GM12878 (cell line): ENCODE measurements at regions not wholly inside any gene's neighbourhood (a gene's known extent, or its start where the extent isn't known, plus 50 kb on each side); places are given as distances from the start of the nearest gene placed in this dataset.

ENCODE experiments used
- ATAC-seq: fragments of 200-7000 bp; cut with Tn5 transposase; 3 replicates; pipeline ENCODE4 v1.9.1; 2020; ENCODE audit warnings: mild to moderate bottlenecking, moderate library complexity
- BruUV-seq: library from RNA; stranded (reverse); fragments of 400-500 nt; replicated peaks from 2 replicates; lab custom pipeline; 2021; lab: Mats Ljungman, UMichigan
- CTCF ChIA-PET: fragments of 300-600 bp; sonication (Branson Sonifier 250); formaldehyde crosslinking; extraction: SDS; loops from one replicate; lab custom pipeline; 2021; ENCODE audit warnings: inconsistent platforms; lab: Yijun Ruan, JAX
- POLR2A ChIA-PET: fragments of 350-600 bp; formaldehyde crosslinking; extraction: SDS; loops from one replicate; lab custom pipeline; 2021; ENCODE audit warnings: inconsistent platforms; lab: Charles Lee
- RAD21 ChIA-PET: fragments of 300-600 bp; sonication (Branson Sonifier 250); formaldehyde crosslinking; loops from one replicate; lab custom pipeline; 2023; ENCODE audit warnings: antibody characterized with exemption; ENCODE audit not compliant: unreplicated experiment; lab: Charles Lee
- SMC1A ChIA-PET: fragments of 300-600 bp; sonication (Branson Sonifier 250); formaldehyde crosslinking; loops from one replicate; lab custom pipeline; 2023; ENCODE audit not compliant: unreplicated experiment, uncharacterized antibody; lab: Charles Lee
- DNase-seq: peaks from one replicate; pipeline ENCODE4 v3.0.0-alpha.2; 2011; ENCODE audit warnings: low read depth, low spot score
- FAIRE-seq: peaks from 3 replicates; lab custom pipeline; 2011; peaks lifted over from hg19 to GRCh38; lab: Jason Lieb, UNC
- H2AFZ ChIP-seq: 2 replicates; pipeline ENCODE4 v1.6.0; 2011; ENCODE audit warnings: low read depth, low read length, control low read depth; ENCODE audit not compliant: control insufficient read depth
- H3K27ac ChIP-seq: 2 replicates; pipeline ENCODE4 v1.5.1; 2011; ENCODE audit warnings: control low read depth; ENCODE audit not compliant: control insufficient read depth, insufficient read depth
- H3K27me3 ChIP-seq, 2 experiments: replicated peaks in 1 of 2; 2 replicates each; pipeline versions ENCODE4 v1.6.0 to v1.6.1; 2011; ENCODE audit warnings: low read length in 1 of 2; ENCODE audit not compliant: control insufficient read depth in 2 of 2, insufficient read depth in 2 of 2
- H3K36me3 ChIP-seq, 2 experiments: 2 replicates each; pipeline ENCODE4 v1.5.1; 2011; ENCODE audit warnings: low read length in 1 of 2; ENCODE audit not compliant: control insufficient read depth in 2 of 2, insufficient read depth in 2 of 2
- H3K4me1 ChIP-seq: 2 replicates; pipeline ENCODE4 v1.6.1; 2011; ENCODE audit warnings: mild to moderate bottlenecking, low read length, moderate library complexity, mixed read lengths; ENCODE audit not compliant: control insufficient read depth, insufficient read depth
- H3K4me2 ChIP-seq: 2 replicates; pipeline ENCODE4 v1.6.0; 2011; ENCODE audit warnings: control low read depth; ENCODE audit not compliant: control insufficient read depth, insufficient read depth
- H3K4me3 ChIP-seq: fragments of 200-600 bp; sonication (generic); 2 replicates; pipeline ENCODE4 v1.5.1; 2016
- H3K79me2 ChIP-seq: 2 replicates; pipeline ENCODE4 v1.6.0; 2011; ENCODE audit warnings: low read length; ENCODE audit not compliant: control insufficient read depth, insufficient read depth
- H3K9ac ChIP-seq: 2 replicates; pipeline ENCODE4 v1.8.0; 2011; ENCODE audit warnings: low read length, control low read depth, mixed read lengths; ENCODE audit not compliant: control insufficient read depth, insufficient read depth
- H3K9me3 ChIP-seq: replicated peaks from 3 replicates; pipeline ENCODE4 v1.5.1; 2011; ENCODE audit warnings: mild to moderate bottlenecking, low read length; ENCODE audit not compliant: control insufficient read depth, insufficient read depth
- H4K20me1 ChIP-seq: 2 replicates; pipeline ENCODE4 v1.6.0; 2011; ENCODE audit not compliant: control insufficient read depth, insufficient read depth
- ATF3 ChIP-seq: IDR thresholded peaks from 2 replicates; pipeline ENCODE4 v1.6.1; 2011; ENCODE audit warnings: low read depth, mild to moderate bottlenecking, low read length, moderate library complexity, borderline replicate concordance; ENCODE audit errors: extremely low read depth
- BCLAF1 ChIP-seq: fragments of 450-650 bp; IDR thresholded peaks from 2 replicates; pipeline ENCODE4 v1.6.1; 2017; ENCODE audit warnings: antibody characterized with exemption, mild to moderate bottlenecking, moderate library complexity
- CTCF ChIP-seq, 3 experiments: IDR thresholded peaks in 2 of 3; conservative IDR thresholded peaks in 1 of 3; 2 replicates each; pipeline ENCODE4 v1.5.1; 2011; ENCODE audit warnings: low read depth in 3 of 3, low read length in 3 of 3, mild to moderate bottlenecking in 3 of 3, control low read depth in 2 of 3, moderate library complexity in 2 of 3, inconsistent platforms in 1 of 3, mixed read lengths in 1 of 3; ENCODE audit not compliant: control insufficient read depth in 2 of 3, insufficient read depth in 1 of 3; ENCODE audit errors: extremely low read depth in 1 of 3
- ETV6 ChIP-seq, 2 experiments: fragments of 450-650 bp in 1 of 2; IDR thresholded peaks in 1 of 2; conservative IDR thresholded peaks in 1 of 2; 2 replicates each; pipeline ENCODE4 v1.6.1; 2014; ENCODE audit warnings: antibody characterized with exemption in 1 of 2, borderline replicate concordance in 1 of 2, low read depth in 1 of 2, mild to moderate bottlenecking in 1 of 2, moderate library complexity in 1 of 2
- MEF2A ChIP-seq: IDR thresholded peaks from 2 replicates; pipeline ENCODE4 v1.6.1; 2011; ENCODE audit warnings: low read depth, mild to moderate bottlenecking, low read length, moderate library complexity; ENCODE audit not compliant: insufficient read depth
- PKNOX1 ChIP-seq: fragments of 450-650 bp; IDR thresholded peaks from 2 replicates; pipeline ENCODE4 v1.6.1; 2016; ENCODE audit warnings: mild to moderate bottlenecking
- PRDM15 ChIP-seq: fragments of 450-650 bp; formaldehyde crosslinking; IDR thresholded peaks from 2 replicates; pipeline ENCODE4 v1.4.0; 2020; ENCODE audit warnings: mild to moderate bottlenecking, moderate library complexity
- RB1 ChIP-seq: fragments of 450-650 bp; formaldehyde crosslinking; IDR thresholded peaks from 2 replicates; pipeline ENCODE4 v1.6.1; 2017; ENCODE audit warnings: mild to moderate bottlenecking, borderline replicate concordance
- ZBTB33 ChIP-seq: fragments of 450-650 bp; IDR thresholded peaks from 2 replicates; pipeline ENCODE4 v1.6.1; 2017; ENCODE audit warnings: mild to moderate bottlenecking
- WGBS: methylation state at CpG from one replicate; pipeline ENCODE4 v1.1.6; 2016; ENCODE audit warnings: low lambda C conversion rate; ENCODE audit not compliant: insufficient replicate concordance, insufficient coverage; ENCODE audit errors: missing lambda C conversion rate; 5-methylcytosine and 5-hydroxymethylcytosine counted together
- in situ Hi-C: fragments of 300-500 bp; cut with MboI; formaldehyde crosslinking; loops from 9 replicates; pipeline ENCODE4 v1.14.3; 2018; ENCODE audit warnings: mixed read lengths
- intact Hi-C: fragments of 100-400 bp; cut with micrococcal nuclease; formaldehyde crosslinking; loops from one replicate; pipeline ENCODE4 v1.14.2; 2022; ENCODE audit not compliant: unreplicated experiment

GRCh38 chr20:53786071-53786444 lies 192.4 kb upstream of the ZNF217 start:
- Histone ChIP-seq H3K27ac (no peak overlapping the region), H3K36me3 (no peaks in the 10 kb centered on the region), H3K4me3 (no peak overlapping the region), H3K4me1 (peaks cover 12% of the 10 kb centered on the region), H3K9ac (no peak overlapping the region), H3K9me3 (no peaks in the 10 kb centered on the region), H2AFZ (peak overlapping the region; percentile 37), H3K27me3 (no peaks in the 10 kb centered on the region), H3K4me2 (peak overlapping the region; percentile 13; the same call in 1 of the 2 replicates), H3K79me2 (no peaks in the 10 kb centered on the region), H4K20me1 (no peaks in the 10 kb centered on the region)
- no peak for DNase-seq
- ChIA-PET RAD21 (interaction anchor here (1.4 to 2.0 kb wide), 2 partner anchors 31 to 45 kb away, joined by 5 to 7 read pairs; no protein-coding TSS in a partner anchor), SMC1A (interaction anchor here (0.6 to 2.8 kb wide), 18 partner anchors 8 to 255 kb away, joined by 3 to 12 read pairs (median 4); no protein-coding TSS in a partner anchor), POLR2A (interaction anchor here (0.9 to 1.4 kb wide), 3 partner anchors 16 to 86 kb away, joined by 3 to 5 read pairs (median 3); no protein-coding TSS in a partner anchor), CTCF (interaction anchor here (1.2 to 2.3 kb wide), 3 partner anchors 12 to 121 kb away, joined by 4 to 7 read pairs (median 4); no protein-coding TSS in a partner anchor)
- FAIRE-seq = peak; percentile 68
- ATAC-seq = no peak
- WGBS = 81% methylated on average over 3 of the region's 3 CpGs
- intact Hi-C loops = no loop called here
- in situ Hi-C loops = no loop called here
- BruUV-seq = no TSS peak
- TF ChIP-seq ETV6 (conservative IDR thresholded peaks at IDR 0.05 in 1 of 2, IDR thresholded peaks at IDR 0.05 in 1 of 2; ENCODE audit: borderline replicate concordance in 1 of 2, low read depth in 1 of 2) (peak in 1 of 2 experiments; percentile 100; a peak in 2 of 4 replicates), RB1 (peak; percentile 42; the same call in 1 of the 2 replicates), MEF2A (no peak), CTCF (IDR thresholded peaks at IDR 0.05 in 2 of 3, conservative IDR thresholded peaks at IDR 0.05 in 1 of 3; ENCODE audit: control insufficient read depth in 2 of 3, extremely low read depth in 1 of 3, insufficient read depth in 1 of 3, low read depth in 3 of 3, low read length in 3 of 3) (no peak), ATF3 (no peak), BCLAF1 (no peak), PRDM15 (no peak), PKNOX1 (0 out of 2 replicates have a peak, but pooled peaks have one; percentile 5), ZBTB33 (no peak)
